Fibroblast of skin of scalp (primary cell): ENCODE measurements at regions not wholly inside any gene's neighbourhood (a gene's known extent, or its start where the extent isn't known, plus 50 kb on each side); places are given as distances from the start of the nearest gene placed in this dataset.
A peak's percentile ranks its signal among the peaks of the same experiment; 100 is the strongest.

ENCODE experiments used
- DNase-seq: peaks from one replicate; pipeline ENCODE4 v3.0.0-alpha.2; 2013

GRCh38 chr6:88311561-88311960, 145.4 kb upstream of the CNR1 start:
- DNase-seq = no peak

- DNase-seq = no peak
These were observed 138.4 kb upstream of the CNR1 start for GRCh38 chr6:88304520-88304919.

- DNase-seq = peak; percentile 11
These were observed 136.7 kb upstream of the CNR1 start for GRCh38 chr6:88302769-88303225.

GRCh38 chr6:88301888-88302768, 136.0 kb upstream of the CNR1 start:
- no peak for DNase-seq

- DNase-seq = peak; percentile 12
These were observed 135.1 kb upstream of the CNR1 start for GRCh38 chr6:88301256-88301655.

GRCh38 chr6:88298066-88298845, 132.1 kb upstream of the CNR1 start:
- DNase-seq = no peak

GRCh38 chr6:88296694-88297093, 130.5 kb upstream of the CNR1 start:
- no peak for DNase-seq

GRCh38 chr6:88295663-88296062, 129.5 kb upstream of the CNR1 start:
- no peak for DNase-seq

GRCh38 chr6:88294702-88295101, 128.6 kb upstream of the CNR1 start:
- no peak for DNase-seq

- no peak for DNase-seq
These were observed 124.3 kb upstream of the CNR1 start for GRCh38 chr6:88290411-88290810.

- no peak for DNase-seq
These were observed 121.5 kb upstream of the CNR1 start for GRCh38 chr6:88287696-88288095.

- DNase-seq = no peak
These were observed 110.2 kb upstream of the CNR1 start for GRCh38 chr6:88276331-88276730.

GRCh38 chr6:88268508-88268907, 102.4 kb upstream of the CNR1 start:
- DNase-seq = no peak

GRCh38 chr6:88266126-88266525, 100.0 kb upstream of the CNR1 start:
- no peak for DNase-seq

GRCh38 chr6:88263591-88263990, 97.4 kb upstream of the CNR1 start:
- DNase-seq = no peak

- DNase-seq = no peak
These were observed 96.2 kb upstream of the CNR1 start for GRCh38 chr6:88262332-88262731.

- no peak for DNase-seq
These were observed 85.2 kb upstream of the CNR1 start for GRCh38 chr6:88251301-88251700.

GRCh38 chr6:88248709-88249321, 82.7 kb upstream of the CNR1 start:
- no peak for DNase-seq

- DNase-seq = no peak
These were observed 80.5 kb upstream of the CNR1 start for GRCh38 chr6:88246654-88247053.

GRCh38 chr6:88244721-88245120, 78.6 kb upstream of the CNR1 start:
- no peak for DNase-seq

GRCh38 chr6:88238901-88239300, 72.8 kb upstream of the CNR1 start:
- DNase-seq = no peak

- DNase-seq = peak; percentile 1
These were observed 71.9 kb upstream of the CNR1 start for GRCh38 chr6:88238065-88238464.

- no peak for DNase-seq
These were observed 70.6 kb upstream of the CNR1 start for GRCh38 chr6:88236612-88237360.
